Uterus (tissue), 3 donors: ENCODE measurements at regions not wholly inside any gene's neighbourhood (a gene's known extent, or its start where the extent isn't known, plus 50 kb on each side); places are given as distances from the start of the nearest gene placed in this dataset.

Experiments used
- DNase-seq, 2 donors: peaks; one replicate each; pipeline ENCODE4 v3.0.0-alpha.2; 2019 to 2020
- H3K27ac ChIP-seq, 2 donors: fragments of 200-600 bp; sonication (generic); 1 replicate in 1 of 2; 2 replicates in 1 of 2; pipeline ENCODE4 v1.5.1; 2016 to 2018
- H3K27me3 ChIP-seq, 2 donors: fragments of 200-600 bp; sonication (generic); one replicate each; pipeline ENCODE4 v1.5.1; 2018 to 2019; ENCODE audit warnings: control low read depth in 1 of 2
- H3K36me3 ChIP-seq, 2 donors: fragments of 200-600 bp; sonication (generic); one replicate each; pipeline ENCODE4 v1.5.1; 2019; ENCODE audit warnings: control low read depth in 1 of 2
- H3K4me1 ChIP-seq, 2 donors: fragments of 200-600 bp; sonication (generic); one replicate each; pipeline ENCODE4 v1.5.1; 2018 to 2019; ENCODE audit warnings: control low read depth in 1 of 2
- H3K4me3 ChIP-seq, 2 donors: fragments of 200-600 bp; sonication (generic); 1 replicate in 1 of 2; 2 replicates in 1 of 2; pipeline ENCODE4 v1.5.1; 2018 to 2019; ENCODE audit warnings: mild to moderate bottlenecking in 1 of 2
- H3K9me3 ChIP-seq, 2 donors: fragments of 200-600 bp; sonication (generic); one replicate each; pipeline ENCODE4 v1.5.1; 2019; ENCODE audit warnings: control low read depth in 1 of 2
- CTCF ChIP-seq, 4 experiments: fragments of 200-600 bp in 2 of 4; fragments of 450-650 bp in 2 of 4; sonication (generic) in 2 of 4; IDR thresholded peaks; one replicate each; pipeline ENCODE4 v1.5.1; 2016 to 2019; ENCODE audit warnings: antibody characterized with exemption in 4 of 4, mild to moderate bottlenecking in 2 of 4, moderate library complexity in 1 of 4
- POLR2A ChIP-seq, 2 donors: fragments of 450-650 bp; IDR thresholded peaks; one replicate each; pipeline ENCODE4 v1.6.1; 2016; ENCODE audit warnings: antibody characterized with exemption in 2 of 2, mild to moderate bottlenecking in 1 of 2, moderate library complexity in 1 of 2
- intact Hi-C: fragments of 100-400 bp; cut with DNase I; formaldehyde crosslinking; loops from one replicate; pipeline ENCODE4 v1.15.1; 2023; ENCODE audit warnings: low total_unique reads
- donor health status: DM: yes; HTN: yes; CAD: no.

- intact Hi-C loops: no loop called here
- no peaks in the 10 kb centered on the region for H3K36me3 ChIP-seq
- H3K9me3 ChIP-seq: no peaks in the 10 kb centered on the region
- no peaks in the 10 kb centered on the region for H3K4me1 ChIP-seq
- H3K27me3 ChIP-seq: no peaks in the 10 kb centered on the region
- no peak for DNase-seq
- no peak overlapping the region for H3K4me3 ChIP-seq
- TF ChIP-seq POLR2A (IDR thresholded peaks at IDR 0.05) (no peak), CTCF (IDR thresholded peaks at IDR 0.05) (no peak)
- no peak overlapping the region for H3K27ac ChIP-seq
Measured at GRCh38 chr5:121304838-121305237, 546.8 kb upstream of the FTMT start.

DNA sequence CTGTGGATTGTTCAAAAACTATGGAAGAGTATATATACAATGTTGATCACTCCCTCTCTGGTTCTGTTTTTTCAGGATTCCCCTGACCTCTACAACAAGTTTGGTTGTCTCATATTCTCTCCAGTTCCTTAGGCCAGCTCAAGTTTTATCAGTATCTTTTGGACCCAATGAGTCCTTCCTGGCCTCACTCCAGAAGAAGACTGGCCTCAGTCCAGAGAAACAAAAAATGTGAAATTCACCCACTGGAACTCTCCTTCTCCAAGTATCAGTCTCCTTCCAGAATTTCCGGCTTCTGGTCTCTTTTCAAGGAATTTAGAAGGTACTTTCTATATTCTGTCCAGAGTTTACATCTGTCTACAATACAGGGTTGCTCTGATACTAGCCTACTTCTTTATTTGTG, 537.8 kb upstream of the FTMT start:
- Histone ChIP-seq H3K9me3 (no peaks in the 10 kb centered on the region), H3K4me1 (no peaks in the 10 kb centered on the region), H3K27ac (no peak overlapping the region), H3K36me3 (no peaks in the 10 kb centered on the region), H3K4me3 (no peak overlapping the region), H3K27me3 (no peaks in the 10 kb centered on the region)
- intact Hi-C loops: no loop called here
- no peak for DNase-seq
- TF ChIP-seq CTCF (IDR thresholded peaks at IDR 0.05) (no peak), POLR2A (IDR thresholded peaks at IDR 0.05) (no peak)

DNA sequence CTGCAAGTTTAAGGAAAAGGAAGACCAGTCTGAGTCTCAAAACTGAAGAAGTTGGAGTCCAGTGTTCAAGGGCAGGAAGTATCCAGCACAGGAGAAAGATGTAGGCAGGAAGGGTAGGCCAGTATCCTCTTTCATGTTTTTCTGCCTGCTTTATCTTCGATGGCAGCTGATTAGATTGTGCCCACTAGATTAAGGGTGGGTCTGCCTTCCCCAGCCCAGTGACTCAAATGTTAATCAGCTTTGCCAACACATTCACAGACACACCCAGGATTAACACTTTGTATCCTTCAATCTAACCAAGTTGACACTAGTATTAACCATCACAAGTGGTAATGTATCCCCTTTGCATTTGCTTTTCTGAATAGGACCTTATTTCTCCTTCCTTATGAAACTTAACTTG, 535.9 kb upstream of the FTMT start:
- H3K4me3 ChIP-seq: no peak overlapping the region
- H3K27me3 ChIP-seq: no peaks in the 10 kb centered on the region
- H3K4me1 ChIP-seq: no peaks in the 10 kb centered on the region
- TF ChIP-seq CTCF (IDR thresholded peaks at IDR 0.05): no peak
- no peak for TF ChIP-seq POLR2A (IDR thresholded peaks at IDR 0.05)
- no peaks in the 10 kb centered on the region for H3K36me3 ChIP-seq
- intact Hi-C loops: no loop called here
- no peak for DNase-seq
- no peaks in the 10 kb centered on the region for H3K9me3 ChIP-seq
- no peak overlapping the region for H3K27ac ChIP-seq

GRCh38 chr5:121319292-121319691, 532.4 kb upstream of the FTMT start:
- Histone ChIP-seq H3K4me1 (no peaks in the 10 kb centered on the region), H3K9me3 (no peaks in the 10 kb centered on the region), H3K27me3 (no peaks in the 10 kb centered on the region), H3K27ac (no peak overlapping the region), H3K36me3 (no peaks in the 10 kb centered on the region), H3K4me3 (no peak overlapping the region)
- intact Hi-C loops: no loop called here
- TF ChIP-seq CTCF (IDR thresholded peaks at IDR 0.05) (no peak), POLR2A (IDR thresholded peaks at IDR 0.05) (no peak)
- DNase-seq: no peak

DNA sequence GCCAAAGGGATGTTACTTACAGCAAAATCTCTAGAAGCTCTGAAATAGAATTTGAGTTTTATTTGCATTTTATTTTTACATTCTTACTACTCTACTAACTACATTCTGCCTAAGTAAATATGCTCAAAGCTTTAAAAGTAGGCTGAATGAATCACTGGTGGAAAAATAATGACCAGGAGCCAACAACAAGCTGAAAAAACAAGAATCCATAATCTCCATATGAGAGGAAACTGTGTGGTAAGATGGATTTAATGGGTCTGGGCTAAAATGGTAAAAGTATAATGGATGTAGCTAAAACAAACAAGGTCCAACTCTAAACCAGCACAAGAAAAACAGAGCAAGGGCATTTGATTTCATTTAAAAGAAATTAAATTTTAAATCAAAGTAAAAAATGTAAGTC, 525.8 kb upstream of the FTMT start:
- DNase-seq: no peak
- Histone ChIP-seq H3K27ac (no peak overlapping the region), H3K4me1 (no peaks in the 10 kb centered on the region), H3K9me3 (no peaks in the 10 kb centered on the region), H3K4me3 (no peak overlapping the region), H3K36me3 (no peaks in the 10 kb centered on the region), H3K27me3 (no peaks in the 10 kb centered on the region)
- intact Hi-C loops: no loop called here
- TF ChIP-seq CTCF (IDR thresholded peaks at IDR 0.05) (no peak), POLR2A (IDR thresholded peaks at IDR 0.05) (no peak)
